SJCRH30 (cell line): ENCODE measurements at regions not wholly inside any gene's neighbourhood (a gene's known extent, or its start where the extent isn't known, plus 50 kb on each side); places are given as distances from the start of the nearest gene placed in this dataset.
"Not testable (repeated sequence)": the region's sequence is repeated elsewhere in the genome, so short reads cannot be mapped to it uniquely, and the experiment has no call there.

Experiments used
- DNase-seq, 2 experiments: peaks; one replicate each; pipeline ENCODE4 v3.0.0-alpha.2; 2015 to 2020
- H3K27ac ChIP-seq: fragments of 250-450 bp; sonication (Bioruptor Pico); 2 replicates; pipeline ENCODE4 v1.5.1; 2020; ENCODE audit warnings: mild to moderate bottlenecking, moderate library complexity
- H3K27me3 ChIP-seq: fragments of 250-450 bp; sonication (Bioruptor Pico); 2 replicates; pipeline ENCODE4 v1.5.1; 2020; ENCODE audit warnings: mild to moderate bottlenecking, moderate library complexity
- H3K36me3 ChIP-seq: fragments of 250-450 bp; sonication (Bioruptor Pico); 2 replicates; pipeline ENCODE4 v1.5.1; 2020; ENCODE audit warnings: mild to moderate bottlenecking, moderate library complexity
- H3K4me1 ChIP-seq: fragments of 250-450 bp; sonication (Bioruptor Pico); 2 replicates; pipeline ENCODE4 v1.5.1; 2020; ENCODE audit warnings: mild to moderate bottlenecking, moderate library complexity
- H3K4me3 ChIP-seq: fragments of 250-450 bp; sonication (Bioruptor Pico); 2 replicates; pipeline ENCODE4 v1.5.1; 2020; ENCODE audit warnings: mild to moderate bottlenecking, moderate library complexity
- H3K9me3 ChIP-seq: fragments of 250-450 bp; sonication (Bioruptor Pico); replicated peaks from 2 replicates; pipeline ENCODE4 v1.5.1; 2020; ENCODE audit warnings: mild to moderate bottlenecking, moderate library complexity

DNA sequence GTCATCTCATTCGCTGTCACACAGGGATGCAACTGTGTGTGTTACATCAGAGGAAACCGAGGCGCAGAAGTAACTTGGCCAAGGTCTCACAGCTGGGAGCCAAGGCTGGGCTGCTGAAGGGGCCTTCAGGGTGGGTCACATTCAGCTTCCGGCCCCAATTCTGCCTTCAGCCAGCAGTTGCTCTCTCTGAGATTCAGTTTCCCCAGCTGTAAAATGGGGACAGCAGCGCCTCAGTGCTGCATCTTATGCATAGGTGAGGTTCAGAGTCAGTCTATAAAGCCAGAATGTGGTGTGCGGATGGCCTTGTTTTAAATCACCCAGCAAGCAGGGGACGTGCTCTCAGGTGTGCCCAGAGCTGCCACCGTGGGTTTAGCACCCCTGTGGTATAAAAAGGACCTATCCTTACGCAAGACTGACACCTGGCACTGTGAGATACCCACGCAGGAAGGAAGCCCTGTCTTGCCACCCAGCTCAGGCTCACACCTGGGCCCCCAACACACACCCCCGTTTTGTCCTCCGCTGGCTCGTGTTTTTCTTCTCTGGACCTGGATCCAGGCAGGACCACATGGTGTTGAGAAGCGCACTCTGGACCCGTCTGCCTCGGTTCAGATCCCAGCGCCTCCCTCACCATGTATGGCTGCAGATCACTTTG lies 94.6 kb upstream of the GSE1 start:
- Histone ChIP-seq H3K4me3 (no peak overlapping the region), H3K9me3 (no peaks in the 10 kb centered on the region), H3K27me3 (no peaks in the 10 kb centered on the region), H3K4me1 (peaks cover 34% of the 10 kb centered on the region), H3K27ac (no peak overlapping the region), H3K36me3 (no peaks in the 10 kb centered on the region)
- no peak for DNase-seq

DNA sequence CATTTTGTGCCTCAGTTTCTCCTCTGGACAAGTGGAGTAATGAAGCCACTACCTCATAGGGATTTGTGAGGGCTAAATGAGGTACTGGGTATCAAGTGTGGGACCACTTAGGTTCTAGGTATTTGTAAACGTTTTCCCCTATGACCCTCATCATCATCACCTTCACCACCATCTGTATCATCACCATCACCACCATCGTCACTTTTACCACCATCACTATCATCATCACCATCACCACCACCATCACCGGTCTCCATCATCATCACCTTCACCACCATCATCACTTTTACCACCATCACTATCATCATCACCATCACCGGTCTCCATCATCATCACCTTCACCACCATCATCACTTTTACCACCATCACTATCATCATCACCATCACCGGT lies 94.1 kb upstream of the GSE1 start:
- not testable (repeated sequence) for DNase-seq, H3K9me3 ChIP-seq, H3K27ac ChIP-seq, H3K27me3 ChIP-seq, H3K4me3 ChIP-seq, H3K36me3 ChIP-seq
- H3K4me1 ChIP-seq, result peaks cover 33% of the 10 kb centered on the region

DNA sequence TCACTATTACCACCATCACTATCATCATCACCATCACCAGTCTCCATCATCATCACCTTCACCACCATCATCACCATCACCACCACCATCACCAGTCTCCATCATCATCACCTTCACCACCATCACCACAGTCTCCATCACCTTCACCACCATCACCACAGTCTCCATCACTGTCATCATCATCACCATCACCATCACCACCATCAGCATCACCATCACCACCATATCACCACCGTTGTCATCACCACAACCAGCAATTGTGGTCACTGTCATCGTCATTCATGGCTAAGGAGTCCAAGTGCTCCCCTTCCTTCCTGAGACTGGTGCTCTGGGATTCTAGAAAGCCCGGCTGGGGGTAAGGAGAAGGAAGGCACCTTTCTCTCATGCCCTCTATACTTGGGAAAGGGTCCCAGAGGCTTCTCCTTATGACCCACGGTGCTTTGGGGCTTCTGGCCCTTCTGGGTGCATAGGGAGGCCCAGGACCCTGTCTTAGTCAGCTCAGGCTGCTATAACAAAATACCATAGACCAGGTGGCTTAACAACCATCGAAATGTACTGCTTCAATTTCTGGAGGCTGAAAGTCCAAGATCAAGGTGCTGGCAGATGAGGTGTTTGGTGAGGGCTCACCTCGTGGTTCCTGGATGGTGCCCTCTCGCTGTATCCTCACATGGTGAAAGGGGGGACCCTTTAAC lies 93.4 kb upstream of the GSE1 start:
- Histone ChIP-seq H3K4me1 (peaks cover 33% of the 10 kb centered on the region), H3K27me3 (no peaks in the 10 kb centered on the region), H3K36me3 (no peaks in the 10 kb centered on the region), H3K4me3 (no peak overlapping the region), H3K27ac (no peak overlapping the region), H3K9me3 (no peaks in the 10 kb centered on the region)
- DNase-seq, result no peak

DNA sequence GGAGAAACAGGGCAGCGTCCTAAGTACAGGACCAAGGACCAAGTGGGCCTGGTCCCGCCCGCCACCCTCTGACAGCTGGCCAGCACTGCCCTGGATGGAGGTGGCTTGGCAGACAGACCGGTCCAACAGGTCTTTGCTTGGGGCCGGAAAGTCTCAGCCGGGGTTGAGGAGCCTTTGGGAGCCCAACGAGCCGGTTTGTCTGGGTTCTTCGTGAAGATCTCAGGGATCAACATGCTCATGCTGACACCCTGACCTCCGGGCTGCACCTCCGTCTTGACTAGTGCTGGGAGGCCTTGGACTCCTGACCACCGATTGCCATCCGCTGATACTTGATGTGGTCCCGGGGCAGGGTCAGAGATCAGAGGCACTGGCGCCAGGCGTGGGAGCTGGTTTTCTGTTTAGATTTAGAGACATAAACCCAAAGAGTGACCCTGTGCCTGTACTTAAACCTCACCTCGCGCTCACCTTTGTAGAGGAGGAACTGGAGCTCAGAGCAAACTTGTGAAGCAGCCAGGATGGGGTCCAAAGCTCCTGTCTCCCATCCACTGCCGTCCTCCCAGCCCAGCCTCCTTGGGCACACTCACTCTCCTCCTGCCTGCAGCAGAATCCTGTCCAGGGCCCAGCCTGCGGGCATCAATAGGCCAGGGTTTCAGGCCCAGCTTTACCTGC lies 92.1 kb upstream of the GSE1 start:
- no peak overlapping the region for H3K4me3 ChIP-seq
- H3K27ac ChIP-seq, result no peak overlapping the region
- DNase-seq, result no peak

DNA sequence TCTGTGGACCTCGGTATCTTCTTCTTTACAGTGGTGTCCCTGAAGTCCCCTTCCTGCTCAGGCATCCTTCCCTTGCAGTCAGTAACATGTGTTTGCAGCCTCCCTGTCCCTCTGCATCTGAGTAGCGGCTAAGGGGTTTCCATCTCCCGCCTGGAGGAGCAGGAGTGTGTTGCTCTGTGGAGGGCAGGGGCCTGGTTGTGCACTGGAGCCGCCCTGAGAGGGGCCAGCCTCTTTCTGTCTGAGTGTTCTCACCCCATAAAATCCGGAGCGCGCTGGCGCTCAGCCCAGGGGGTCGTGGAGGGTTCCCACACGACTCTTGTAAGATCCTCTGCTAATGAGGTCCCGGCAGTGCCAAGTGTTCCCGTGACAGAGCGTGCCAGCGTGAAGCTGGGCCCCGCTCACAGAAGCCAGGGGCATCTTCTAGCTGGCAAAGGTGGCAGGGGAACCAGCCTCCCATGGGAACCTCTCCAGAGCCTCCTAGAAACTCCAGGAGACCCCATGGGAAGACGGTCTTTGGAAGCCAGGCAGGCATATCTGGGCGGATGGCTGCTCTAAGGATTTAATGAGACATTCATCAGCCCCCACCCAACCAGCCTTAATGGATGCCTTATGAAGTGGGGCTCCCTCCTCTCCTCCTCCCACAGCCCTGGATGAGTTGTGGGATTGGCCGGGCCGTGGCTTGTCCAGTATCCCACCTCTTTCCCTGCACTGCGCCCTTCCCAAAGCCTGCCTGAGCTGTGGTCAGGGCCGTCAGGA lies 91.4 kb upstream of the GSE1 start:
- Histone ChIP-seq H3K4me3 (no peak overlapping the region), H3K9me3 (no peaks in the 10 kb centered on the region), H3K27ac (no peak overlapping the region), H3K4me1 (peaks cover 36% of the 10 kb centered on the region), H3K36me3 (no peaks in the 10 kb centered on the region), H3K27me3 (no peaks in the 10 kb centered on the region)
- no peak for DNase-seq

More for the DNA sequence above, 92.1 kb upstream of the GSE1 start:
- Histone ChIP-seq H3K4me1 (peaks cover 31% of the 10 kb centered on the region), H3K9me3 (no peaks in the 10 kb centered on the region), H3K27me3 (no peaks in the 10 kb centered on the region), H3K36me3 (no peaks in the 10 kb centered on the region)

DNA sequence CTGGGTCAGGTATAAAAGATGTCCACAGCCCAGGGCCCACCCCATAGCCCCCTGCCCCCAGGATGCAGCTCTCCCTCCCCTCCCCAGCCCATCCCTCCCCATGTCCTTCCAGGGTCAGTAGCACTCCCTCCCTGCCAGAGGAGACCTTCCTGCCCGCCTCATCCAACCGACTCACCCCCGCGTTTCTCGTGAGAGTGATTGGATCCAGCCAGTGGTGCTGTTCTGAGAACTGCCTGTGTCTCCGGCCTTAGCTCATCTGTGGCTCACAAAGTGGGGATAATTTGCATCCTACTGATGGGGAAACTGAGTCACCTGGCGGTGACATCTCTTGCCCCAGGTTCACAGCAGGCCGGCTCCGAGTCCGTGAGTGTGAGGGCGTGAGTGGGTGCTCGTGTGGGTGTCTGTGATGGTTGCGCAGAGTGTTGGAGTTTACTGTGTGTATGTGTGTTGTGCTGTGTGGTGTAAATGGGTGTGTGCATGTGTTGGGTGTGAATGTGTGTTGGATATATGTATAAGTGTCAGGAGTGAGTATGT lies 90.7 kb upstream of the GSE1 start:
- no peak for DNase-seq
- Histone ChIP-seq H3K4me3 (no peak overlapping the region), H3K27me3 (no peaks in the 10 kb centered on the region), H3K27ac (no peak overlapping the region), H3K9me3 (no peaks in the 10 kb centered on the region), H3K4me1 (peaks cover 43% of the 10 kb centered on the region), H3K36me3 (no peaks in the 10 kb centered on the region)

DNA sequence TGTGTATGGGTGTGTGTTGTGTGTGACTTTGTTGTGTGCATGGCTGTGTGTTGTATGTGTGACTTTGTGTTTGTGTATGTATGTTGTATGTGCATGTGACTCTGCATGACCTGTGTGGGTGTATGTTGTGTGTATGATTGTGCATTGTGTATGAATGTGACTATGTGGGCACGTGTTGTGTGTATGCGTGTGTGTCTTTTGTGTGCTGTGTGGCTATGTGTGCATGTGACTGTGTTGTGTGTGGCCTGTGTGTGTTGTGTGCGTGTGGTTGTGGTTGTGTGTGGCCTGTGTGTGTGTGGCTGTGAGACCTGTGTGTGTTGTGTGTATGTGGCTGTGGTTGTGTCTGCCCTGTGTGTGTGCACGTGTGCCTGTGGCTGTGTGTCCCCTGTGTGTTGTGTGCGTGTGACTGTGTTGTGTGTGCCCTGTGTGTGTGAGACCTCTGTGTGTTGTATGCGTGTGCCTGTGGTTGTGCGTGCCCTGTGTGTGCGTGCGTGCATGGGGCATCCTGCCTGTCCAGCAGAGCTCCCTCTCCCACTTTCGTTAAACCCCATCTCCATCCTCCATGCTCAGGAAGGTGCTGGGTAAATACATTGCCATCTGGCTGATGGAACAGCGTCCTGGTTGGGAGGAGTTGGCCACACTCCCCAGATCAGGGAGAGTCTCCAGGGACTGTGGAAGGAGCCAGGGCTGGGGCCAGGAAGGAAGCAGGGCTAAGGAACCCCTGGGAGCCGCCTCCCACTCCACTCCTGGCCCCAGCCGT lies 90.1 kb upstream of the GSE1 start:
- DNase-seq, result peak; percentile 69 to 76
- H3K9me3 ChIP-seq, result no peaks in the 10 kb centered on the region
- no peaks in the 10 kb centered on the region for H3K27me3 ChIP-seq
- peaks cover 47% of the 10 kb centered on the region for H3K4me1 ChIP-seq
- peak overlapping the region; percentile 86 for H3K27ac ChIP-seq
- H3K36me3 ChIP-seq, result no peaks in the 10 kb centered on the region
- peak overlapping the region; percentile 21 for H3K4me3 ChIP-seq

DNA sequence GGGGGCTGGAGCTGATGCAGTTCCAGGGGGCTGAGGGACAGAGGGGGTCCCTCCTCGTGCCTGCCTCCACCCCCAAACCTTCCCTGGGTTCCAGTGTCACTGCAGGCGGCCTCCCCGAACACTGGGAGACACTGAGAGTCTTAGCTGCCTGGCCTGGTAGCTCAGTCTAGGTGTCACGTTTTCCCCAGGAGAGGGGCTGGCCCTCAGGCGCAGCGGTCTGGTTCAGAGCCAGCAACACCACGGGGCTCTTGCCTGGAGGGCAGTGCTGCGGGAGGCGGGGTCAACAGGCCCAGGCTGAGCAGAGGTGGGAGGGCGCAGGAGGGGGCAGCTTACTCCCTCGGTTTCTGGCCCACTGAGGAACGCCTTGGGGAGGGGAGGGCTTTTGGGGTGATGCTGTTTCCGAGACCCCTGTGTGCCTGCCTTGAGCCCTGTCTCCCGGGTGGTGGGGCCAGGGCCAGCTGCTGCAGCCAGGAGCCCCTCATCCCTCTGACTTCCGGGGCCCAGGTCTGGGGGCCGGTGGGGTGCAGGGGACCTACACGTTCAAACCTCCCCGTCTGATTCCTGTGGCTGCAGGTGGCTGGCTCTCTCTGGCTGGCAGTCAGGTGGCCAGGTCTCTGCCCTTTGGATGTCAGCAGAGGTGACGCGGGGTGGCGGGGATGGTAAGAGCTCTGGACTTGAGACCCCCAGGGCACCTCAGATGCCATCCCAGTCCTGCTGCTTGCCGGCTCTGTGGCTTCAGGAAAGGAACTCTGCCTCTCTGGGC lies 89.3 kb upstream of the GSE1 start:
- H3K27me3 ChIP-seq, result no peaks in the 10 kb centered on the region

DNA sequence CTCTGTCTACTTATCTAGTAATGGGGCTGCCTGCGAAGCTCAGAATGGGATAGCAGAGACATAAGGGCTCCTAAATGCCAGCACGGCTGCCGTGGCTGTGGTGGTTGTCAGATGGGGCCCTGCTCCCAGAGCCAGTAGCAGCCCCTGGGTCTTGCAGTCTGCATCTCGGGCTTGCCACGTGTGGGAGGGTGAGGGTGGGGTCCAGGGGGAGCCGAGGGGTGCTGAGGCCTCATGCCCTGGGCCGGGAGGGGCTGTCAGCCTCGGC lies 88.8 kb upstream of the GSE1 start:
- Histone ChIP-seq H3K27ac (peak overlapping the region; percentile 86), H3K4me3 (peak overlapping the region; percentile 21), H3K27me3 (no peaks in the 10 kb centered on the region), H3K36me3 (no peaks in the 10 kb centered on the region), H3K9me3 (no peaks in the 10 kb centered on the region), H3K4me1 (peaks cover 48% of the 10 kb centered on the region)
- peak; percentile 48 to 55 for DNase-seq

More for the DNA sequence above, 89.3 kb upstream of the GSE1 start:
- Histone ChIP-seq H3K27ac (peak overlapping the region; percentile 86), H3K36me3 (no peaks in the 10 kb centered on the region), H3K4me1 (peaks cover 48% of the 10 kb centered on the region), H3K9me3 (no peaks in the 10 kb centered on the region), H3K4me3 (peak overlapping the region; percentile 21)
- peak; percentile 82 to 84 for DNase-seq

DNA sequence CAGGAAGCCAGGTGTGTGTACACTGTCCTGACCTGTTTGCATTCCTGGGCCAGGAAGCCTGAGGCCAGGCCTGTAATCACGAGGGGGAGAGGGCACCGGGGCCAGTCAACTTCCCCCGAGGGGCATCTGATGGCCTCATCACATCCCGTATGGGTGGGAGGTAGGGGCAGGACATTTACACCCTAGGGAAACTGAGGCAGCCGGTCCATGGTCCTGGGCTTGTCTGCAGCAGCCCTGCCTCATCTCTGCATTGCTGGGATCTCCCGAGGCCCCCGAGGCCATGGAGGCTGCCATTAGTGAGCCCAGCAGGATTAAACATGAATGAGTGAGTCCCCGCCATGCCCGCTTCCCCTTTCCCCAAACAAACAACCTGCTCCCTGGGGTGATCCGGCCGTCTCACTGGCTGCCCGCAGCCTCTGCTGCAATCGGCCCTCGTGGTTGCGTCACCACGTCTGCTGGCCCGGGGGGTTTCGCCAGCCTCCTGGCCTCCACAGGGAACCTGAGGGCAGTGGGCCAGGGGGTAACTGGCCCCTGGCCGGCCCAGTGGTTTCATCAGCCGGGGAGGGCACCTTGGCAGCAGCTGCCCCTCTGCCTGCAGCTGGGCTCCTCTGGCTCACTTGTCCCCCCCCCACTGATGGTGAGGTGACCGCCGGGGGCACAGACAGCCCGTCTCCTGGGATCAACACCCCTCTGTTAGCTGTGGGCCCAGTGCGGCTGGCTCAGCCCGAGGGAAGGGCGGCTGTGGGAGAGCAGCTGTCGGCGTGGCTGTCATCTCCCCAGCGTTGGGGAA lies 88.3 kb upstream of the GSE1 start:
- peaks cover 48% of the 10 kb centered on the region for H3K4me1 ChIP-seq
- H3K27me3 ChIP-seq, result no peaks in the 10 kb centered on the region
- H3K4me3 ChIP-seq, result peak overlapping the region; percentile 21
- no peaks in the 10 kb centered on the region for H3K36me3 ChIP-seq
- peak overlapping the region; percentile 86 for H3K27ac ChIP-seq
- no peaks in the 10 kb centered on the region for H3K9me3 ChIP-seq
- peak; percentile 91 for DNase-seq

DNA sequence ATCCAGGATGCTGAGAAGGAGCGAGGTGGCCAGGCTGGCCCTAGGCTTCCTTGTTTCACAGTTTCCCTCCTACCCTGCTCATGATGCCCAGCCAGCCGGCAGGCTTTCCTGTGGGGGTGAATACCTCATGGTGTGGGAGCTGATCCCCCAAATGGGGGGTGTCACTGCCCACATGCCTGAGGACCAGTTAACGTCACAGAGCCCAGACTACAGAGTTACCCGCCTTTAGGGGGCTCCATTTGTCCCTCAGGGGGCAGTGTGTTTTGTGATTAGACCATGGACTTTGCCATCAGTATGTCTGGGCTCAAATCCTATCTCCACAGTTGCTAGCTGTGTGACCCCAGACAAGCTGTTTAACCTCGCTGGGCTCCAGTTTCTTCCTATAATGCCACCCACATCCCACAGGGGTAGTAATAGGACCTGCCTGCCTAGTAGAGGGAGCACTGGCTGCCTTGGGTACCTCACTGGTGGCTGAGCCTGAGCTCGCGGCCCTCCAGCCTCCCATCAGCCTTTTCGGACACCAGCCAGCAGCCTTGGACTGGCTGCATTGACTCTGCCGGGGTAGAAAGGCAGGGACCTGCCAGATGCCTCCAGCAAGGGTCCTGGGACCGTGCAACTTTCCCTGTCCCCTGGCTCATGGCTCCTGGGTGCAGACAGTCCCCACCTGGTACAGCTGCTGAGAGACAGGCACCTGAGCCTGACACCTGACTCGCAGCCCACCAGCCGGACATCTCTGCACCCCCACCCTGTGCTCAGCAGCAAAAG lies 87.5 kb upstream of the GSE1 start:
- no peak overlapping the region for H3K4me3 ChIP-seq
- peak in 1 of 2 experiments; percentile 29 for DNase-seq
- H3K36me3 ChIP-seq, result no peaks in the 10 kb centered on the region
- peaks cover 48% of the 10 kb centered on the region for H3K4me1 ChIP-seq
- H3K9me3 ChIP-seq, result no peaks in the 10 kb centered on the region
- H3K27ac ChIP-seq, result peak overlapping the region; percentile 86
- no peaks in the 10 kb centered on the region for H3K27me3 ChIP-seq

DNA sequence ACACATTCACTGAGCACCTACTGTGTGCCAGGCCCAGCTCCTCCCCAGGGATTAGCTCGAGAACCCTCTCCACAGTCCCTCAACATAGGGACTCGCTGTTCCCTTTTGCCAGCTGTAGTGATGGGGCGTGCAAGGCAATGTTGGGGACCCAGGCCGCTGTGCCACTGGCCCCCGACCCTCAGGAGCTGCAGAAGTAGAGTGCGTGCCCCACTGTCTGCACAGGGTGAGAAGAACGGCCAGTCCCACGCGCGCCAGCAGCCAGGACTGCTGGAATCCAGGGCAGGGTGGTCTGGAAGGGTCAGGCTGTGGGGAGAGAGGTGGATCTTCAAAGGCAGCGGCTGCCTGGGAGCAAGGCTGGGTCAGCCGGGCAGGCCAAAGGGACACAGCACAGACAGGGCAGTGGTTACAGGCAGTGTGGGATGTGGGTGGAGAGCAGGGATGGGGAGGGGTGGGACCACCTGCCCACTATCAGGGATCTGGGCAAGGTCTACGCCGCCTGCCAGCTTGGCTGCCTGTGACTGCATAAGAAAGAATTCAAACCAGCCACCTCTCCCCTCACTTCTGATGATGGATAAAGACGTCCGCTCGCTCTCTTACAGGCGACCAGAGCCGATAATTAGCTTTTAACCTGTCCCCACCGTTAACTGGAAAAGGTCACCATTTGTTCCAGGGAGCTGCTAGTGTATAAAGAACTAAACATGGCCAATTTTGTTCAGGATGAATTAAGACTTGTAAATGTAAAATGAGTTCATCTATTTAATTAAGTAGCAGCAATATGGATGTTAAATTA lies 86.7 kb upstream of the GSE1 start:
- Histone ChIP-seq H3K27ac (no peak overlapping the region), H3K36me3 (no peaks in the 10 kb centered on the region), H3K9me3 (no peaks in the 10 kb centered on the region), H3K27me3 (no peaks in the 10 kb centered on the region), H3K4me3 (no peak overlapping the region), H3K4me1 (peaks cover 48% of the 10 kb centered on the region)
- no peak for DNase-seq
